Endodermal cell (in vitro differentiated cells): ENCODE measurements at regions not wholly inside any gene's neighbourhood (a gene's known extent, or its start where the extent isn't known, plus 50 kb on each side); places are given as distances from the start of the nearest gene placed in this dataset.

Experiments used
- DNase-seq: peaks from one replicate; pipeline ENCODE4 v3.0.0-alpha.2; 2017
- H3K27ac ChIP-seq: 2 replicates; pipeline ENCODE4 v1.5.1; 2013; ENCODE audit warnings: mild to moderate bottlenecking, low read depth, low read length, moderate library complexity
- H3K27me3 ChIP-seq: 2 replicates; pipeline ENCODE4 v1.6.1; 2013; ENCODE audit warnings: mild to moderate bottlenecking, low read length, moderate library complexity; ENCODE audit not compliant: insufficient read depth, control insufficient read depth, poor library complexity, severe bottlenecking
- H3K36me3 ChIP-seq: 2 replicates; pipeline ENCODE4 v1.7.0; 2013; ENCODE audit warnings: mild to moderate bottlenecking, low read length, moderate library complexity; ENCODE audit not compliant: control insufficient read depth, insufficient read depth
- H3K4me1 ChIP-seq: one replicate; pipeline ENCODE4 v1.7.0; 2013; ENCODE audit warnings: low read length; ENCODE audit not compliant: control insufficient read depth, insufficient read depth
- H3K4me3 ChIP-seq: 2 replicates; pipeline ENCODE4 v1.5.1; 2013; ENCODE audit warnings: mild to moderate bottlenecking, low read length, moderate library complexity
- H3K9ac ChIP-seq: 2 replicates; pipeline ENCODE4 v1.6.1; 2013; ENCODE audit warnings: mild to moderate bottlenecking, low read length, moderate library complexity; ENCODE audit not compliant: poor library complexity, severe bottlenecking; ENCODE audit errors: extremely low read depth
- H3K9me3 ChIP-seq: 2 replicates; pipeline ENCODE4 v1.6.1; 2013; ENCODE audit warnings: mild to moderate bottlenecking, low read length, moderate library complexity; ENCODE audit not compliant: control insufficient read depth
- H3K27ac Mint-ChIP-seq: 2 replicates; pipeline ENCODE4 v1.8.0; 2020; ENCODE audit warnings: mixed read lengths
- H3K27me3 Mint-ChIP-seq: 2 replicates; pipeline ENCODE4 v1.8.0; 2021; ENCODE audit warnings: mild to moderate bottlenecking, mixed read lengths; ENCODE audit not compliant: insufficient read depth
- H3K36me3 Mint-ChIP-seq: 2 replicates; pipeline ENCODE4 v1.8.0; 2020; ENCODE audit warnings: low read depth, mixed read lengths
- H3K4me1 Mint-ChIP-seq: 2 replicates; pipeline ENCODE4 v1.8.0; 2020; ENCODE audit warnings: mixed read lengths
- H3K4me3 Mint-ChIP-seq: 2 replicates; pipeline ENCODE4 v1.8.0; 2020; ENCODE audit warnings: mild to moderate bottlenecking, moderate library complexity, mixed read lengths
- H3K9me3 Mint-ChIP-seq: 2 replicates; pipeline ENCODE4 v1.8.0; 2020; ENCODE audit warnings: mild to moderate bottlenecking, mixed read lengths
- WGBS, 2 experiments: methylation state at CpG; one replicate each; pipeline versions ENCODE4 v1.1.5 to v1.1.7; 2013; ENCODE audit warnings: missing lambda C conversion rate in 2 of 2, mixed read lengths in 1 of 2; ENCODE audit not compliant: insufficient coverage in 1 of 2, insufficient read length in 1 of 2; 5-methylcytosine and 5-hydroxymethylcytosine counted together
- TF ChIP-seq, protein P1 (sequence below): fragments of 200-600 bp; sonication (generic); conservative IDR thresholded peaks from 2 replicates; pipeline ENCODE4 v1.5.0; 2021; ENCODE audit warnings: antibody characterized with exemption, mild to moderate bottlenecking

DNA sequence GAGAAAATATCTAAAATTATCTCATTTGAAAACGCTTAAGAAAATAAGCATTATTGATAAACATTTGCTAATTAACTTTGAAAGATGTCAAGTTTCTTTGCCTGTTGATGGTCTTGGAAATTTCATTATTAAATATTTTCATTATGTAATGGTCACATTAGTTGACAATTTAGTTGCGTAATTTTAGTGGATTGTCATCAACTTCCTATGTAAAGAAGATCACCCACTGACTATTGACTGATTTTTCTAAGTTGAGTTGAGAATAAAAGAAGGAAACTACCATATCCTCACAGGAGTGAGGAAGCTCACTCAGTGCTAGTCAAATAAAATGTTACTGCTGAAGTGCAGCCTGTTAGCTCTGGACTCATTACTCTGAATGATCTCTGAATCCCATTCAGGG, 79.9 kb upstream of the LY86 start:
- H3K36me3 ChIP-seq = no peaks in the 10 kb centered on the region
- Mint-ChIP-seq H3K36me3 (no peaks in the 10 kb centered on the region), H3K27ac (no peak overlapping the region), H3K4me1 (no peaks in the 10 kb centered on the region), H3K27me3 (no peaks in the 10 kb centered on the region), H3K4me3 (no peak overlapping the region), H3K9me3 (no peaks in the 10 kb centered on the region)
- no peak overlapping the region for H3K9ac ChIP-seq
- H3K4me1 ChIP-seq = no peaks in the 10 kb centered on the region
- WGBS, 2 experiments = 100% methylated on average over 1 of the region's 2 CpGs; no CpG with 5 or more reads in 1 of the 2 experiments
- TF ChIP-seq, protein P1, sequence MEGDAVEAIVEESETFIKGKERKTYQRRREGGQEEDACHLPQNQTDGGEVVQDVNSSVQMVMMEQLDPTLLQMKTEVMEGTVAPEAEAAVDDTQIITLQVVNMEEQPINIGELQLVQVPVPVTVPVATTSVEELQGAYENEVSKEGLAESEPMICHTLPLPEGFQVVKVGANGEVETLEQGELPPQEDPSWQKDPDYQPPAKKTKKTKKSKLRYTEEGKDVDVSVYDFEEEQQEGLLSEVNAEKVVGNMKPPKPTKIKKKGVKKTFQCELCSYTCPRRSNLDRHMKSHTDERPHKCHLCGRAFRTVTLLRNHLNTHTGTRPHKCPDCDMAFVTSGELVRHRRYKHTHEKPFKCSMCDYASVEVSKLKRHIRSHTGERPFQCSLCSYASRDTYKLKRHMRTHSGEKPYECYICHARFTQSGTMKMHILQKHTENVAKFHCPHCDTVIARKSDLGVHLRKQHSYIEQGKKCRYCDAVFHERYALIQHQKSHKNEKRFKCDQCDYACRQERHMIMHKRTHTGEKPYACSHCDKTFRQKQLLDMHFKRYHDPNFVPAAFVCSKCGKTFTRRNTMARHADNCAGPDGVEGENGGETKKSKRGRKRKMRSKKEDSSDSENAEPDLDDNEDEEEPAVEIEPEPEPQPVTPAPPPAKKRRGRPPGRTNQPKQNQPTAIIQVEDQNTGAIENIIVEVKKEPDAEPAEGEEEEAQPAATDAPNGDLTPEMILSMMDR = no peak
- no peak overlapping the region for H3K27ac ChIP-seq
- H3K27me3 ChIP-seq = no peaks in the 10 kb centered on the region
- no peak overlapping the region for H3K4me3 ChIP-seq
- DNase-seq = no peak
- H3K9me3 ChIP-seq = no peaks in the 10 kb centered on the region

DNA sequence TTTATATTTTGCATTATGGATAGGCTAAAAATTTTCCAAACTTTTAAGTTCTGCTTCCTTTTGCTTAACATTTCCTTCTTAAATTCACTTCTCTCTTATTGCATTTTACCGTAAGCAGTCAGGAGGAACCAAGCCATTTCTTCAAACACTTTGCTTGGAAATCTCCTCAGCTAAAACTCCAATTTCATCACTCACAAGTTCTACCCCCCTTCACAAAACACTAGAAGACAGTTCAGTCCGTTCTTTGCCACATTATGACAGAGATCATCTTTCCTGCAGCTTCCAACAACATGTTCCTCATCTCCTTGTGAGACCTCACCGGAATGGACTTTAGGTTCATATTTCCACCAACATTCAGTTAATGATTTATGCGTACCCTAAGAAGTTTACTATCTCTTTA, 79.2 kb upstream of the LY86 start:
- H3K36me3 ChIP-seq = no peaks in the 10 kb centered on the region
- no peaks in the 10 kb centered on the region for H3K9me3 ChIP-seq
- Mint-ChIP-seq H3K9me3 (no peaks in the 10 kb centered on the region), H3K36me3 (no peaks in the 10 kb centered on the region), H3K4me3 (no peak overlapping the region), H3K4me1 (no peaks in the 10 kb centered on the region), H3K27me3 (no peaks in the 10 kb centered on the region), H3K27ac (no peak overlapping the region)
- TF ChIP-seq, protein P1 = no peak
- WGBS, 2 experiments = 93 to 97% methylated on average over 3 to 4 of the region's 4 CpGs
- no peak overlapping the region for H3K4me3 ChIP-seq
- H3K27ac ChIP-seq = no peak overlapping the region
- no peak for DNase-seq
- no peaks in the 10 kb centered on the region for H3K27me3 ChIP-seq
- H3K4me1 ChIP-seq = no peaks in the 10 kb centered on the region
- H3K9ac ChIP-seq = no peak overlapping the region

DNA sequence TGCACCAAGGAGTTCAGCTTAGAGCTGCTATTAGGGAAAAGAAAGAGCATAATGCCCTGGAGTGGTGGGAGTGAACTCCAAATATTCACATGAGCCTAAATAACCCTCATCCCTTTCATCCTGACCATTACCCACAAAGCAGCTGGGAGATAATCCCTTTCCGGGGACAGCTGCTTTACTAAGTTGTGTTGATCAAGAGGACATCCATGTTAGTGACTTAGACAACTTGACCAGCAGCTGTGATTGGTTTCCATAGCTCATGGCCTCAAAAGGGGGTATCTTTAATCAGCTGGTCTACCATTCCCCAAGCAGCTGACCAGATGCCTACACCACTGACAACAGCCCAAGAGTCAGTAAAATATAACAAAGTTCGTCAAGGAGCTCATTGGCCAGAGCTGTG, 75.8 kb upstream of the LY86 start:
- Histone ChIP-seq H3K4me3 (no peak overlapping the region), H3K4me1 (no peaks in the 10 kb centered on the region), H3K9me3 (no peaks in the 10 kb centered on the region), H3K9ac (no peak overlapping the region), H3K27me3 (no peaks in the 10 kb centered on the region), H3K36me3 (no peaks in the 10 kb centered on the region), H3K27ac (no peak overlapping the region)
- no peaks in the 10 kb centered on the region for H3K36me3 Mint-ChIP-seq
- no peak for DNase-seq
- TF ChIP-seq, protein P1 = no peak
- no peak overlapping the region for H3K27ac Mint-ChIP-seq
- H3K27me3 Mint-ChIP-seq = peaks cover 2% of the 10 kb centered on the region
- H3K4me3 Mint-ChIP-seq = no peak overlapping the region
- no peaks in the 10 kb centered on the region for H3K4me1 Mint-ChIP-seq
- WGBS, 2 experiments = 86 to 87% methylated on average over 2 of the region's 2 CpGs
- H3K9me3 Mint-ChIP-seq = no peaks in the 10 kb centered on the region
